HepG2 (cell line): ENCODE measurements at regions not wholly inside any gene's neighbourhood (a gene's known extent, or its start where the extent isn't known, plus 50 kb on each side); places are given as distances from the start of the nearest gene placed in this dataset.

Experiments used
- ATAC-seq: fragments of 200-7000 bp; cut with Tn5 transposase; 3 replicates; pipeline ENCODE4 v1.9.1; 2020; ENCODE audit warnings: mild to moderate bottlenecking, moderate library complexity
- BruUV-seq: library from RNA; stranded (reverse); fragments of 400-500 nt; replicated peaks from 2 replicates; lab custom pipeline; 2021; lab: Mats Ljungman, UMichigan
- CTCF ChIA-PET: fragments of 300-600 bp; formaldehyde crosslinking; extraction: SDS; loops from one replicate; lab custom pipeline; 2021; ENCODE audit warnings: low total read pairs, inconsistent platforms, low intra/inter-chr PET ratio; lab: Yijun Ruan, JAX
- POLR2A ChIA-PET: fragments of 350-600 bp; sonication (Branson Sonifier 250); formaldehyde crosslinking; loops from one replicate; lab custom pipeline; 2020; ENCODE audit warnings: antibody characterized with exemption, inconsistent platforms; lab: Yijun Ruan, JAX
- DNase-seq: peaks from one replicate; pipeline ENCODE4 v3.0.0-alpha.2; 2015; ENCODE audit warnings: low spot score
- FAIRE-seq: peaks from 3 replicates; lab custom pipeline; 2011; peaks lifted over from hg19 to GRCh38; lab: Jason Lieb, UNC
- H2AFZ ChIP-seq: one replicate; pipeline ENCODE4 v1.6.1; 2011; ENCODE audit warnings: low read length, inconsistent platforms
- H3K27ac ChIP-seq: fragments of 300-600 bp; 3 replicates; pipeline ENCODE4 v1.8.0; 2011; ENCODE audit warnings: mixed run types, mild to moderate bottlenecking, mixed read lengths, low read length, inconsistent platforms; ENCODE audit not compliant: insufficient read depth; ENCODE audit errors: extremely low read length
- H3K27me3 ChIP-seq, 2 experiments: fragments of 200-600 bp in 1 of 2; 2 replicates in 1 of 2; 3 replicates in 1 of 2; pipeline versions ENCODE4 v1.6.0 to v1.8.0; 2011; ENCODE audit warnings: low read length in 2 of 2, mild to moderate bottlenecking in 2 of 2, moderate library complexity in 2 of 2, inconsistent platforms in 1 of 2; ENCODE audit not compliant: insufficient read depth in 2 of 2, control insufficient read depth in 1 of 2
- H3K36me3 ChIP-seq, 2 experiments: fragments of 200-600 bp in 1 of 2; replicated peaks in 1 of 2; 2 replicates in 1 of 2; 3 replicates in 1 of 2; pipeline versions ENCODE4 v1.5.1 to v1.8.0; 2011; ENCODE audit warnings: low read length in 2 of 2, inconsistent platforms in 1 of 2; ENCODE audit not compliant: insufficient read depth in 2 of 2, control insufficient read depth in 1 of 2
- H3K4me1 ChIP-seq: 2 replicates; pipeline ENCODE4 v1.5.1; 2012; ENCODE audit warnings: low read length, inconsistent platforms; ENCODE audit not compliant: insufficient read depth
- H3K4me2 ChIP-seq: 2 replicates; pipeline ENCODE4 v1.6.0; 2011; ENCODE audit warnings: low read depth, low read length, inconsistent platforms
- H3K4me3 ChIP-seq, 3 experiments: fragments of 200-600 bp in 1 of 3; sonication (generic), shearing (Covaris generic) in 1 of 3; replicated peaks in 1 of 3; 2 replicates each; pipeline ENCODE4 v1.5.1; 2011 to 2016; ENCODE audit warnings: low read length in 3 of 3, inconsistent platforms in 2 of 3, low read depth in 2 of 3, mild to moderate bottlenecking in 2 of 3, control low read depth in 1 of 3, mixed read lengths in 1 of 3; ENCODE audit not compliant: insufficient read depth in 1 of 3
- H3K79me2 ChIP-seq: one replicate; pipeline ENCODE4 v1.6.1; 2011; ENCODE audit warnings: low read length, inconsistent platforms; ENCODE audit not compliant: insufficient read depth
- H3K9ac ChIP-seq: 2 replicates; pipeline ENCODE4 v1.6.0; 2011; ENCODE audit warnings: mild to moderate bottlenecking, low read depth, low read length, inconsistent platforms; ENCODE audit not compliant: insufficient read depth
- H3K9me3 ChIP-seq: 2 replicates; pipeline ENCODE4 v1.5.1; 2012; ENCODE audit warnings: mild to moderate bottlenecking, low read length
- H4K20me1 ChIP-seq: 2 replicates; pipeline ENCODE4 v1.6.0; 2011; ENCODE audit warnings: inconsistent platforms, mild to moderate bottlenecking, low read length, moderate library complexity; ENCODE audit not compliant: insufficient read depth
- CAMTA2 ChIP-seq: sonication (generic); formaldehyde crosslinking; IDR thresholded peaks from 2 replicates; pipeline ENCODE4 v1.4.0; 2020; ENCODE audit warnings: mild to moderate bottlenecking, missing genetic modification reagents, borderline replicate concordance
- EED ChIP-seq: sonication (generic); formaldehyde crosslinking; IDR thresholded peaks from 2 replicates; pipeline ENCODE4 v1.5.0; 2020; ENCODE audit warnings: mild to moderate bottlenecking, missing genetic modification reagents
- FIP1L1 ChIP-seq: fragments of 200-400 bp; formaldehyde crosslinking; IDR thresholded peaks from 2 replicates; pipeline ENCODE4 v1.6.1; 2018; ENCODE audit warnings: low read depth, mild to moderate bottlenecking, low read length, moderate library complexity, borderline replicate concordance; ENCODE audit not compliant: insufficient read depth
- GTF3A ChIP-seq: sonication (generic); formaldehyde crosslinking; conservative IDR thresholded peaks from 2 replicates; pipeline ENCODE4 v1.4.0; 2020; ENCODE audit warnings: mild to moderate bottlenecking, missing genetic modification reagents
- HOXD1 ChIP-seq: sonication (generic); formaldehyde crosslinking; IDR thresholded peaks from 2 replicates; pipeline ENCODE4 v1.5.0; 2020; ENCODE audit warnings: missing genetic modification reagents
- NFIC ChIP-seq: IDR thresholded peaks from 2 replicates; pipeline ENCODE4 v1.6.1; 2012; ENCODE audit warnings: mild to moderate bottlenecking, low read length, inconsistent platforms
- NR1H2 ChIP-seq: sonication (generic); formaldehyde crosslinking; IDR thresholded peaks from 2 replicates; pipeline ENCODE4 v1.8.1; 2022; ENCODE audit warnings: low read depth, missing genetic modification reagents, borderline replicate concordance
- RAD51 ChIP-seq: fragments of 450-650 bp; IDR thresholded peaks from 2 replicates; pipeline ENCODE4 v1.6.1; 2016; ENCODE audit warnings: borderline replicate concordance
- ZNF335 ChIP-seq: sonication (generic); formaldehyde crosslinking; IDR thresholded peaks from 2 replicates; pipeline ENCODE4 v1.4.0; 2020; ENCODE audit warnings: missing genetic modification reagents
- ZNF878 ChIP-seq: sonication (generic); formaldehyde crosslinking; IDR thresholded peaks from 2 replicates; pipeline ENCODE4 v1.8.1; 2023; ENCODE audit warnings: mild to moderate bottlenecking, missing genetic modification reagents, moderate library complexity
- WGBS: methylation state at CpG from one replicate; pipeline ENCODE4 v1.1.6; 2017; ENCODE audit warnings: low lambda C conversion rate; 5-methylcytosine and 5-hydroxymethylcytosine counted together
- in situ Hi-C: cut with HindIII; loops from 2 replicates; pipeline ENCODE4 v1.10.0; 2017; ENCODE audit warnings: low pct_unique_long_range_greater_than_20kb; ENCODE audit not compliant: extremely low pct_ligation_motif_present
- intact Hi-C: fragments of 100-400 bp; cut with micrococcal nuclease; formaldehyde crosslinking; loops from one replicate; pipeline ENCODE4 v1.10.0; 2022; ENCODE audit not compliant: unreplicated experiment
- TF ChIP-seq, protein P1 (sequence below): sonication (generic); formaldehyde crosslinking; IDR thresholded peaks from 2 replicates; pipeline ENCODE4 v1.4.0; 2020; ENCODE audit warnings: missing genetic modification reagents
- TF ChIP-seq, protein P2 (sequence below), 2 experiments: sonication (generic) in 1 of 2; formaldehyde crosslinking in 1 of 2; IDR thresholded peaks; 2 replicates each; pipeline versions ENCODE4 v1.5.1 to v1.6.1; 2011 to 2020; ENCODE audit warnings: borderline replicate concordance in 1 of 2, low read depth in 1 of 2, low read length in 1 of 2, mild to moderate bottlenecking in 1 of 2, missing genetic modification reagents in 1 of 2, moderate library complexity in 1 of 2

DNA sequence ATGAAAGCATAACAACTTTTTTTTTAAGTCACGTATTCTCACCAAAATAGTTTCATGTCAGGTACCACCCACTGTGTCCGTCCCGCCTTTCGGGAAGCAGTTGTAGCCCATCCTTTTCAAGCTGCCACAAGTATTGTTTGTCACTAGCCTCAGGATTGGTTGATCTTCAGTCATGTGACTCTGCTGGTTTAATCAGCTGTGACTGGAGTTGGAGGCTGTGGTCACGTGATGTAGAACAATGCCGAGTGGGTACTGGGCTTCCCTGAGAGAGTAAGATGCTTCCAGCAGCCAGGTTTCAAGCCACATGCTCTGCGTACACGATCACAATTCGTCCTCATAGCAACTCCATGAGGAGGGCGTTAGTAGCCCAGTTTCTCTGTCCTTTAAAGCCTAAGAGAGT, 83.0 kb upstream of the WSCD2 start:
- TF ChIP-seq, protein P1, sequence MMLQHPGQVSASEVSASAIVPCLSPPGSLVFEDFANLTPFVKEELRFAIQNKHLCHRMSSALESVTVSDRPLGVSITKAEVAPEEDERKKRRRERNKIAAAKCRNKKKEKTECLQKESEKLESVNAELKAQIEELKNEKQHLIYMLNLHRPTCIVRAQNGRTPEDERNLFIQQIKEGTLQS (CRISPR knock-in tag), result no peak
- TF ChIP-seq, protein P2, sequence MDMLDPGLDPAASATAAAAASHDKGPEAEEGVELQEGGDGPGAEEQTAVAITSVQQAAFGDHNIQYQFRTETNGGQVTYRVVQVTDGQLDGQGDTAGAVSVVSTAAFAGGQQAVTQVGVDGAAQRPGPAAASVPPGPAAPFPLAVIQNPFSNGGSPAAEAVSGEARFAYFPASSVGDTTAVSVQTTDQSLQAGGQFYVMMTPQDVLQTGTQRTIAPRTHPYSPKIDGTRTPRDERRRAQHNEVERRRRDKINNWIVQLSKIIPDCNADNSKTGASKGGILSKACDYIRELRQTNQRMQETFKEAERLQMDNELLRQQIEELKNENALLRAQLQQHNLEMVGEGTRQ (IDR thresholded peaks at IDR 0.05; ENCODE audit: low read depth, low read length), result peak; percentile 84
- TF ChIP-seq, protein P2 (CRISPR knock-in tag; IDR thresholded peaks at IDR 0.05; ENCODE audit: borderline replicate concordance), result no peak
- peak; percentile 81 for TF ChIP-seq RAD51
- Histone ChIP-seq H3K4me1 (no peaks in the 10 kb centered on the region), H3K4me3 (no peak overlapping the region), H3K27me3 (peaks cover 0 to 4% of the 10 kb centered on the region in 2 experiments; a peak in 2 of 5 replicates), H3K9ac (no peak overlapping the region), H3K4me2 (no peak overlapping the region), H3K27ac (no peak overlapping the region), H3K36me3 (no peaks in the 10 kb centered on the region), H2AFZ (no peak overlapping the region), H3K9me3 (no peaks in the 10 kb centered on the region), H3K79me2 (no peaks in the 10 kb centered on the region), H4K20me1 (no peaks in the 10 kb centered on the region)
- 52% methylated on average over 8 of the region's 10 CpGs for WGBS
- BruUV-seq, result no TSS peak
- in situ Hi-C loops, result no loop called here
- no peak for ATAC-seq
- intact Hi-C loops, result no loop called here
- no peak for DNase-seq
- CTCF ChIA-PET, result no interaction called here
- no peak for FAIRE-seq
- POLR2A ChIA-PET, result no interaction called here

DNA sequence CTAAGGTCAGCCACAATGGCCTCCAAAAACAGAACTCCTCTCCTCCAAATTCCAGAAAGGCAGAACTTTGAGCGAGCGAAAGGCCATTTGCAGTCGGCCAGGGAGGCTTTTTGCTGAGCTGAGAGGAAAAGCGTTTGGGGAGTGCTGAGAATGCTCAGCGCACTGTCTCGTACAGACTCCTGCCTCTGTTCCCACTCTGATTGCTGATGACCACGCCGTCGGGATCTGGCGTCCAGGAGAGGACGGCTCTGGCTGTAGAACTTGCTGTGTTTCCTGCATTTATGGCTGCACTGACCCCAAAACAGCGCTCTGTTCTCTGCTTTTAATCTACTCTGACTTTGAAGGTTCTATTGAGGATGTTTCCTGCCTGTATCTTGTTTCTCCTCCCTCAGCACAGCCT, 82.4 kb upstream of the WSCD2 start:
- ChIA-PET POLR2A (no interaction called here), CTCF (no interaction called here)
- Histone ChIP-seq H3K79me2 (no peaks in the 10 kb centered on the region), H3K27ac (no peak overlapping the region), H4K20me1 (no peaks in the 10 kb centered on the region), H3K9me3 (no peaks in the 10 kb centered on the region), H3K27me3 (peaks cover 0 to 4% of the 10 kb centered on the region in 2 experiments; a peak in 2 of 5 replicates), H3K4me1 (no peaks in the 10 kb centered on the region), H3K9ac (no peak overlapping the region), H3K36me3 (no peaks in the 10 kb centered on the region), H3K4me3 (no peak overlapping the region), H2AFZ (no peak overlapping the region), H3K4me2 (no peak overlapping the region)
- BruUV-seq, result no TSS peak
- WGBS, result 24% methylated on average over 12 of the region's 12 CpGs
- TF ChIP-seq HOXD1 (CRISPR knock-in tag), result no peak
- TF ChIP-seq EED (CRISPR knock-in tag), result no peak
- TF ChIP-seq GTF3A (CRISPR knock-in tag), result no peak
- no peak for TF ChIP-seq FIP1L1
- no peak for TF ChIP-seq ZNF878 (CRISPR knock-in tag)
- TF ChIP-seq CAMTA2 (CRISPR knock-in tag), result no peak
- TF ChIP-seq ZNF335 (CRISPR knock-in tag), result no peak
- no peak for TF ChIP-seq NFIC
- TF ChIP-seq NR1H2 (CRISPR knock-in tag), result no peak
- in situ Hi-C loops, result no loop called here
- intact Hi-C loops, result no loop called here
- ATAC-seq (no peak), DNase-seq (no peak), FAIRE-seq (no peak)
